ENCODE measurements at regions not wholly inside any gene's neighbourhood (a gene's known extent, or its start where the extent isn't known, plus 50 kb on each side); places are given as distances from the start of the nearest gene placed in this dataset.

DNA sequence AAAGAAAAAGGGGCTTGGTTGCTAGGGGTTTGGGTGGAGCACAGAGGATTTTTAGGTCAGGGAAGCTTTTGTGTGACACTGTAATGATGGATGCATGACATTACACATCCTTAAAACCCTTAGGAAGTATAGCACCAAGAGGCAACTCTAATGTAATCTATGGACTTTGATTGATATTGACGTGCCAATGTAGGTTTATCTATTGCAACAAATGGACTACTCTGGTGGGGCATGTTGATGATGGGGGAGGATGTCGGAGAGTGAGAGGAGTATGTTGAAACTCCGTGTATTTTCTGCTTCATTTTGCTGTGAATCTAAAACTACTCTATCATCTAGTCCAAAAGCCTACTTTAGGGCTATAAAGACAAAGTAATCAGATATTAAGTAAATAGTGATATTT is 72.3 kb upstream of the PAX6 start:
- DNase-seq (ENCODE audit: low read depth, low spot score): no peak
- TF ChIP-seq, protein P1, sequence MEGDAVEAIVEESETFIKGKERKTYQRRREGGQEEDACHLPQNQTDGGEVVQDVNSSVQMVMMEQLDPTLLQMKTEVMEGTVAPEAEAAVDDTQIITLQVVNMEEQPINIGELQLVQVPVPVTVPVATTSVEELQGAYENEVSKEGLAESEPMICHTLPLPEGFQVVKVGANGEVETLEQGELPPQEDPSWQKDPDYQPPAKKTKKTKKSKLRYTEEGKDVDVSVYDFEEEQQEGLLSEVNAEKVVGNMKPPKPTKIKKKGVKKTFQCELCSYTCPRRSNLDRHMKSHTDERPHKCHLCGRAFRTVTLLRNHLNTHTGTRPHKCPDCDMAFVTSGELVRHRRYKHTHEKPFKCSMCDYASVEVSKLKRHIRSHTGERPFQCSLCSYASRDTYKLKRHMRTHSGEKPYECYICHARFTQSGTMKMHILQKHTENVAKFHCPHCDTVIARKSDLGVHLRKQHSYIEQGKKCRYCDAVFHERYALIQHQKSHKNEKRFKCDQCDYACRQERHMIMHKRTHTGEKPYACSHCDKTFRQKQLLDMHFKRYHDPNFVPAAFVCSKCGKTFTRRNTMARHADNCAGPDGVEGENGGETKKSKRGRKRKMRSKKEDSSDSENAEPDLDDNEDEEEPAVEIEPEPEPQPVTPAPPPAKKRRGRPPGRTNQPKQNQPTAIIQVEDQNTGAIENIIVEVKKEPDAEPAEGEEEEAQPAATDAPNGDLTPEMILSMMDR (IDR thresholded peaks at IDR 0.05; ENCODE audit: low read depth, low read length): no peak
- in situ Hi-C loops (cut with HindIII; ENCODE audit: low sequenced_read_pairs): no loop called here

DNA sequence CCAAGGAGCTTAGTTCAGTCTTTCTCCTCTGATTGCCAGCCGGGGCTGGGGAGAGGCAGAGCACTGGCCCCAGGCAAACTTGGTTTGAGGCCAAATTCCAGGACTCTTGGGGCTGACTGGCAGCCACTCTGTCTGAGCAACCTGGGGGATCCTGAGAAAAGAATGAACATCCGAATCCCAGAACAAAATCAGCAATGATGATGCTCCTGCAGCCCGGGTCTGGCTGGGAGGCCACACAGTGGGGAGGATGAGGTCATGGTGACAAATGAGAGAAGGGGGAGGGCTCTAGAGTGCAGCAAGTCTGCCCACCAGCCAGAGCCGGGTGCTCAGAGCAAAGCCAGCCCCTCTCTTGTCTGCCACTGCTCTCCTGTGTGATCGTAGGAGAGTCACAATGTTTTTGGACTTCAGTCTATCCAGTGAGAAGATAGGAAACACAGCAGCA is 71.8 kb upstream of the PAX6 start:
- DNase-seq (ENCODE audit: low read depth, low spot score): peak; percentile 36
- in situ Hi-C loops (cut with HindIII; ENCODE audit: low sequenced_read_pairs): no loop called here
- TF ChIP-seq, protein P1 (IDR thresholded peaks at IDR 0.05; ENCODE audit: low read depth, low read length): no peak
- no peak overlapping the region for H3K4me3 ChIP-seq (ENCODE audit: low read depth, low read length)

More for the DNA sequence above, 72.3 kb upstream of the PAX6 start:
- no peak overlapping the region for H3K4me3 ChIP-seq (ENCODE audit: low read depth, low read length)

DNA sequence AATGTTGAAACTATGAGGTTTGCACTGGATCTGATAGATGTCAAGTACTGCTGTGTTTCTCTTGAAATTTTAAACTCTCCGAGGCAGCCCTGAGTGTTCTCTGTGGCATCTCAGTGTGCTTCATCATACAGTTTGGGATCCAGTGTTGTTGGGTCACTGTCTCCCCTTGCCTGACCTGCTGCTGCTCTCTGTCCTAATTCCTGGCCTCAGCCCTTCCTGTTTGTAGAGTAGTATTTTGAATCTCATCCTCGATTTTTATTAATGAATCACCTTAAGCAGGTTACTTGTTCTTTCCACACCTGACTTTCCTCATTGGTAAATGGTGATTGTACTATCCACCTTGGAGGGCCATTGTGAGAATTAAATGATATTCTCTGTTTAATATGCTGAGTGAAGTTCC is 70.7 kb upstream of the PAX6 start:
- no peak overlapping the region for H3K4me3 ChIP-seq (ENCODE audit: low read depth, low read length)
- TF ChIP-seq, protein P1 (IDR thresholded peaks at IDR 0.05; ENCODE audit: low read depth, low read length): no peak
- in situ Hi-C loops (cut with HindIII; ENCODE audit: low sequenced_read_pairs): no loop called here
- no peak for DNase-seq (ENCODE audit: low read depth, low spot score)

DNA sequence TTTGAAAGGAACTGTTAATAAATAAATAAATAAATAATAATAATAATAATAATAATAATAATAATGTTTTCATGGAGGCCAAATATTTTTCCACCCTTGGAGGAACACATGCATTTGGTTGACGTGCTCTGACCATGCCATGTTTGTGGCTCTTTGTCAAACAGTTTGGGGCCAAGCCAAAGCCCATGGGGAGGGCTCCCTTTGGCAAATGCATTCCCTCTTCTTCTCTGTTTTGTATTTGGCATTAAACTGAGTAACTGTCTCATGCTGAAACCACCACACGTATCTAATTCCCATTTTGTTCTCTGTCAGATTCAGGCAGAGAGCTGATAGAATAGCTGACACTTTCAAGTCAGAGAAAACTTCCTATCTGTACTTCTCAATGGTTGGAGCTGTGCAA is 68.6 kb upstream of the PAX6 start:
- TF ChIP-seq, protein P1 (IDR thresholded peaks at IDR 0.05; ENCODE audit: low read depth, low read length): no peak
- no peak overlapping the region for H3K4me3 ChIP-seq (ENCODE audit: low read depth, low read length)
- no peak for DNase-seq (ENCODE audit: low read depth, low spot score)
- in situ Hi-C loops (cut with HindIII; ENCODE audit: low sequenced_read_pairs): no loop called here

DNA sequence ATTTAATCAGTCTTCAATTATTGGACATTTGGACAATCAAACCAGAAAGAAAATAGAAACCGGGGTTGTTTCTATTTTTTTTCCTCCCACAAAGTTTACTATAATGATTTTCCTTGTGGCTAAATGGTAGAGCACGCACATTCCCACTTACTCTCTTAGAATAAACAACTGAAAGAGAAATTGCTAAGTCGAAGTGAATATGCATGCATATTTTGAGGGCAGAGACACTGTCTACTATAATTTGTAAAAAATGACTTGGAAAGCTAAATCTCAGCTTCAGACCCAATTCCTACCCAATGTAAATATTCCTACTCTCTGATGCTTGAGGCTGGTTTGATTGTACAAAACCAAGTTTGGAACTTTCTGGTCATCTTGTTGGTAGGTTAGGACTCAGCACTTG is 66.7 kb upstream of the PAX6 start:
- in situ Hi-C loops (cut with HindIII; ENCODE audit: low sequenced_read_pairs): no loop called here
- no peak overlapping the region for H3K4me3 ChIP-seq (ENCODE audit: low read depth, low read length)
- TF ChIP-seq, protein P1 (IDR thresholded peaks at IDR 0.05; ENCODE audit: low read depth, low read length): no peak
- DNase-seq (ENCODE audit: low read depth, low spot score): no peak

DNA sequence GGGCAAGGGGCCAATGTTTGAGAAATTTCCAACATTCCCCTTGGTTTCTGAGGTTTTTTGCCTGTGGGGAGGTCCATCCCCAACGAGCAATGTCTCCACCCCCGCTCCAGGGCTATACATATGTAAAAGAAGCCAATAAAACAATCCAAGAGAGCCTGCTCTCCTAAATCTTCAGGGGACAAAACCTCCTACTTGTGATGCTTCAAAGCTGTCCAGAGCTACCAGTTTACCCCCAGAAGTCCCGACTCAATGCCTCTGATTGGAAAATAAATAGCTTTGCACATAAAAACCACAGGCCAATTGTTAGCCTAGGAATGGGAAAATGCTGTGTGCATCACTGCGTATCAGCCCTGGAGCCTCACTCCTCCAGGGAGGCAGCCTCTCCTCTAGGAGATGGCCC is 66.0 kb upstream of the PAX6 start:
- DNase-seq (ENCODE audit: low read depth, low spot score): no peak
- H3K4me3 ChIP-seq (ENCODE audit: low read depth, low read length): no peak overlapping the region
- in situ Hi-C loops (cut with HindIII; ENCODE audit: low sequenced_read_pairs): no loop called here
- TF ChIP-seq, protein P1 (IDR thresholded peaks at IDR 0.05; ENCODE audit: low read depth, low read length): no peak
